Glomerular visceral epithelial cell (primary cell): ENCODE measurements at regions not wholly inside any gene's neighbourhood (a gene's known extent, or its start where the extent isn't known, plus 50 kb on each side); places are given as distances from the start of the nearest gene placed in this dataset.
A peak's percentile ranks its signal among the peaks of the same experiment; 100 is the strongest.

Source experiments
- DNase-seq: peaks from one replicate; pipeline ENCODE4 v3.0.0-alpha.2; 2016; ENCODE audit errors: extremely low spot score

DNA sequence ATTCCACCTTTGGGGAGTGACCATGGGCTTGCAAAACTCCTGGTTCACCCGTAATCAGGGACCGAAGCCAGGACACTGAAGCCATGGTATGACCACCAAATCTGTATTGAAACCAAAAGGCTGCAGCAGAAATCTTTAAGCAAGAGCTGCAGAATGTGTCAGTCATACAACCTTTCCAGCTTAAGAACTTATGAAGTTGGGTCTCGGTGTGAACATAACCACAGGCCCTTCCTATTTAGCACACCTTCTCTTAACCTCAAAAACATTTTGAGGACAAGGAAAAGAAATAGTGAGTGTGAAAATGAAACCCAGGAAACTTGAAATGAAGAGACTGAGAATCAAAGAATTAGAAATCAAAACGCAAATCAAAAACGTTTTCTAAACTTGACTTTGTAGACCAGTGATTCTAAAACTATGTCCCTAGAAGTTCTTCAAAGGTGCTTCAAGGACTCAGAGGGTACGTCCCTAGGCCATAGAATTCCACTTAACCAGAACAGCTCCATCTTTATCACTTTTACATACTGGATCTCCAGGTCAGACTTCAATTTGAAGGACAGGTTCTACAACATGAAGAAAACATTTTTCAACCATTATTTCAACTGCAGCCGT, 231.6 kb upstream of the GRIP1 start:
- DNase-seq: no peak

DNA sequence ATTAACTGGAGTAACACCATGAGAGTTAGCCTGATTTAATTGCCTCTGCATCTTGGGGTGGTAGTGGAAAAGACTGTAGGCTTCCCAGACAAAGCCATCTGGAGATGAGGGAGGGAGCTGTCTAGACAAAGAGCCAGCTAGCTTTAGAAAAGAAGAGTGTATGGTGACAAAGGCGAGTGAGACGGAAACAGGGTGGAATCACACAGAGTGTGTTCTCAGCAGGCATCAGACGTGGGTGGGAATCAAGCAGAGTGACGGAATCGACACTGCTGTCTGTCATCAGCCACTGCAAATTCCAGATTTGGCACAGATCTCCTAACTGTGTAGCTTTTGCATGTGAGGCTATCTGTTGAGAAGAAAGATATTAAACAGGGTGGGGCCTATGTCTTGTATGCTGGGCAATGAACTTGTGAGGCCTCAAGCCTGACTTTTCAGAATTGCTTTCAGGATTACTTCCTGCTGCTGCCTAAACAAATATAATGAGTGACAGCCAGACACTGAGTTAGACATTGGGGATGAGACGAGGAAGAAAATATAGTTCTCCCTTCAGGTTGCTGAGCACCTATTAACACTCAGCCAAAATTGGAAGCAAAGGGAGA, 236.5 kb upstream of the GRIP1 start:
- DNase-seq: no peak

DNA sequence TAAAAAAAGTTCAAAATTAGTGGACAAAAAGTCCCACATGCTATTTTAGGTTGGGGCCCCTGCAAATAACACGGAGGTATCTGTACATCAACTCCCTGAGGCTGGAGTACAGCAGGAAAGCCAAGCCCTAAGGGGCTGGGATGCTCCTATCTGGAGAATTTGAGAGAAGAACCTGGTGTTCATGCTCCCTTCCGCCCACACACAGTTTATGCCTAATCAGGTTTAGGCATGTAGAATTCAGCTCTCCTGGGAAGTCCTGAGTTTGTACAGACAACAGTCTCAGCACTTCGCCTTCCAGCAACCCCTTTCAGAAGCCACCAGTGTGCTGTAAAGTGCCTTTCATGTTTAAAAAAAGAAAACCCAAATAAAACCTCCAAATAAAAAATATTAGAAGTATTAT, 237.3 kb upstream of the GRIP1 start:
- DNase-seq: no peak

DNA sequence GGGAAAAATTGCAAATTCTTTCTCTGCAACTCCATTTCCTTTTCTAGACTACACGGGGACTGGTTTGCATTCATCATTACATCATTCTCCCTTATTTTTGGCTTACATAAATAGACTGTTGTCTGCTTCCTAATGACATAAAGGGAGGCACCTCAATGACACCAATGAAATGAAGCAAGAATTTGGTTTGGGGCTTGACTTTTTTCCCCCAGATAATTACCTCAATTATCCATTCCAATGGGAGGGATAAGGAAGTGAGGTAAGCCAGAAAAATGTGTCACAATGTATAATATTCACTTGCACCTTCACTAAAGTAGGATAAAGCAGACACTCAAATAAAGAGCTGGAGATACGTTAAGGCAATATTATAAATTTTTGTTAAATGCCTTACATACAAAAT, 240.6 kb upstream of the GRIP1 start:
- DNase-seq: no peak

DNA sequence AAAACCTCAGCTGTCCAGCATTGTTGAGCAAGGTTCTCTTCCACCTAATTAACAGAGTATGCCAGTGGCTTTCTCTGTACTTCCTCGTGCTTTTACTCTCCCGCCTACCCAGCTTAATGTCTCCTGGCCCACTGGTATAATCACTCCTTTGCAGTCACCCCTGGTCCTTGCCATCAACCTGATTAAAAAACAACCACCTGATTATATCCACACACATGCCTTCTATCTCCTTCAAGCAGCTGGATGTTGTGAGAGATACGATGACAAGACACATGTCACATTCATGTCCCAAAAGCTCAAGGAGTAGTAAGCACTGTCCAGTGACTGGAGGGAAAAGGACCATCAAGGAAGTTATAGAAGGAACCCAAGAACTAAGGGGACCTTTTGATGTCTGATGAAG, 241.3 kb upstream of the GRIP1 start:
- DNase-seq: no peak

DNA sequence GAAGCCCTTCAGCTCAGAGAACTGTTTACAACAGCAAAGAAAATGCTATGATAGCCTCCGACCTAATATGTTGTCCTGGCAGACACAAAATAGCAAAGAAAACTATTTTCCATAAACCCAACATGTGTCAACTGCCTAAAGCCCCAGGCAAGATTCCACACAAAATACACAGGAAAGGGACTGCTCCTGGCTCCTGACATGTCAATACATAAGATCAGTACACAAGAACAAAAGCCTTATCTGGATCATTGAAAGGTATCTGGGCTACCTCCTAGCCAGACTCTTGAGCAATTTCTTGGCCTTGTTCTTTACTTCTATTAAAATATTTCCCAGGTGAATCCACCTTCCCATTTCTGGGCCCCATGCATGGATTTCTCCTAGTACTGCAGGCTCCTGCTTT, 242.3 kb upstream of the GRIP1 start:
- DNase-seq: no peak

DNA sequence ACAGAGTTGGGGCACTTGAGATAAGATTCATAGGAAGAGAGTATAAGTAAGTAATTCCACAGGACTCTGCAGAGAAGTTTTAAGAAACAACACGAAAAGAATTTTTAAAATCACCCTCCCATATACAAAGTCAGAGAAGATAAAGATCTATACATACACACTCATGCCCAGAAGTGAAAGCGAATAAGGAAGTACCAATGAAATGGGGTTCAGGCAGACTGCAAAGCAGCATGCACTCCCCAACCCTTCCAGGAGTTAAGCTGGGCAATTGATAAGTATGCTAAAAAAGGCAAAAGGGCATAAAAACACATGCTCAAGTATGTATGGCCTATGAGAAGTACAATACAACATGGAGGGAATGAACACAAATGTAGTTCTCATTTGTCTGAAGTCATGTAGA, 246.2 kb upstream of the GRIP1 start:
- DNase-seq: no peak

DNA sequence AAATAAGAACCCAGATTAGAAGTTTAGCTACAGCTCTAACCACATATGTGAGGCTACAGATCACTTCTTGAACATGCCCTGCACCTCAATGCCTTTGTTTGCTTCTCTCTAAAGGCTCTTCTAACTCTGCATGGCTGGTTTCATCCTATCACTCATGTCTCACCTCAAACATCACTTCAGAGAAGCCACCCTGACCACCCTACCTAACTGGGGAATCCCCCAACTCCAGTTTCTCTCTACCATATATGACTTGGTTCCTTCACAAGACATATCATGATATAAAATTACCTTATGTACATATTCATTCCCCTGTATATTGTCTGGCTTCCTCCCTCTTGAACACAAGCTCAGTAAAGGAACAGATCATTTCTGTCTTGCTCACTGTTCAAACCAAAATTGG, 250.2 kb upstream of the GRIP1 start:
- DNase-seq: no peak

DNA sequence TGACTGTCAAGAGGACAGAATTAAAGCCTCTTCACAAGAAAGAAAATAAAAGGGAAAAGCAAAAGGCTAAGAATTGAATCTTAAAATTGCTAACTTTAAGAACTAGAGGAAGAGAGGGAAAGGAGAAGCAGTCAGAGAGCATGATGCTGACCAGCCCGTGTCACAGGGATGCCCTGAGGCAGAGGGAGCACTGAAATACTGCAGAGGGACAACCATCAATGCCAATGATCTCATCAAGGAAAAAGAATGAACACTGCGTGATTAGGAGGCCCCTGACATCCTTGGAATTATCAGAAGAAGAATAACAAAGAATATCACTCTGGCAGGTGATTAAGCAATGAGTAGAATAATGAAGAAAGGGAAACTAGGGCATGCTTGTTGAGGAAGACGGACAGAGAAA, 252.2 kb upstream of the GRIP1 start:
- no peak for DNase-seq

DNA sequence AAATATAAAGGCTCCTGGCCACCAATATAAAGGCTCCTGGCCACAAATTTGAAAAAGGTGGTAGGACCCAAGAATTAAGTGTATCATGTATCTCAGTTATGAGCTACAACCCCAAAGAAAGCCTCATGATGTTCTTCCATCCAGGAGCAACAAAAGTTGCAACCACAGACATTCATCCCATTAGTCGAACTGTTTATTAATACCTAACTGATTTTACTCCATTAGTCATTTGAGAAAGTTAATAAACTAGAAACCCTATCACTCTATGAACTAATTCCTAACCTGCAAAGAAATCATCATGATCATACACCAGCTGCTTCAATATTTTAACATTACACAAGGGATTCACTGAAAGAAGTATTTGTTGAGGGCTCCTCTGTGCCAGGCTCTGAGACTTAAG, 253.2 kb upstream of the GRIP1 start:
- no peak for DNase-seq

DNA sequence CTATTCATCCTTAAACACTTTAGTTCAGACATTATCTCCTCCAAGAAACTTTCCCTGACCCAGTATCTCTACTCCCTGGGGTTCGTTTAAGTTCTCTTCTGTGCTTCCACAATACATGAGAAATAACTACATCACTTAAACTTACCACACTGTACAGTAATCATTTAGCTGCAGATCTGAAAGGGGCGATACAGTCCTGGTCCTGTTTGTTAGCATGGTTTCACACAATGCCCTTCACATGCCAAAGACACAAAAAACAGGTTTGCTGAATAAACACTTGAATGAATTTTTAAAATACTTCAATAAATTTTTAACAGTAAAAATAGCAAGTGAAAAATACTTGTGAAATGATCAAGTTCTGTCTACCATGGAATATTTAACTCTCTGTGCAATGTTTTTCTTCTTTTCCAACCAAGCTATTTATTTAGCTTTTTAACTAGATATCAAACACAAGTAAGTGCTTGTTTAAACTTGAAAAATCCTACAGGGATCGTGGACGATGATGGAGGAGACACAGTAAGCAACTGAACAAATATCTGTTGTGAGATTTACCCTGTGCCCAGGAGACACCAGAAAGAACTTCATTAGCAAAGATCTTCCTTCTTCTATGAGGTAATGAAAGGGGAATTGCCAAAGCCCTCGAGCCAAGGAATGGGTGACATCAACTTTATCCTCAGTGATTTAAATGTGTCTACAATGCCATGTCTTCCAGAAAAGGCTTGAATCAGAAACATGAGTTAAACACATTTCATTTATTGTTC, 255.6 kb upstream of the GRIP1 start:
- no peak for DNase-seq

DNA sequence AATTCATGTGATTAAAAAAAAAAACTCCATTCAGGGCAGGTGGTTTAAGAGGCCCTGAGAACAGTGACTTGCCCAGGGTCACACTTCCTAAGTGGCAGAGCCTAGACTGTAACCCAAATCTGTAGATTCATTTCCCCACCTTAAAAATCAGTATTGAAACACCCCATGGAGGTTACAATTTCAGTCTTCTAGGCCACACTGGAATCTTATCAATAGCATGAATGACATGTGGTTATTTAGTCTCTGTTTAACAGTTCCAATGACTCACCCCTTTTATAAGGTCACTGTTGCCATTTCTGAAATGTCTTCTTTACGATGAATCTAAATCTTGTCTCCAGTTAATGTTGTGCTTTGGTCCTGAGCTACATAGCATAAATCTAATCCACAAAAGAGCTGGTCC, 262.3 kb upstream of the GRIP1 start:
- no peak for DNase-seq

DNA sequence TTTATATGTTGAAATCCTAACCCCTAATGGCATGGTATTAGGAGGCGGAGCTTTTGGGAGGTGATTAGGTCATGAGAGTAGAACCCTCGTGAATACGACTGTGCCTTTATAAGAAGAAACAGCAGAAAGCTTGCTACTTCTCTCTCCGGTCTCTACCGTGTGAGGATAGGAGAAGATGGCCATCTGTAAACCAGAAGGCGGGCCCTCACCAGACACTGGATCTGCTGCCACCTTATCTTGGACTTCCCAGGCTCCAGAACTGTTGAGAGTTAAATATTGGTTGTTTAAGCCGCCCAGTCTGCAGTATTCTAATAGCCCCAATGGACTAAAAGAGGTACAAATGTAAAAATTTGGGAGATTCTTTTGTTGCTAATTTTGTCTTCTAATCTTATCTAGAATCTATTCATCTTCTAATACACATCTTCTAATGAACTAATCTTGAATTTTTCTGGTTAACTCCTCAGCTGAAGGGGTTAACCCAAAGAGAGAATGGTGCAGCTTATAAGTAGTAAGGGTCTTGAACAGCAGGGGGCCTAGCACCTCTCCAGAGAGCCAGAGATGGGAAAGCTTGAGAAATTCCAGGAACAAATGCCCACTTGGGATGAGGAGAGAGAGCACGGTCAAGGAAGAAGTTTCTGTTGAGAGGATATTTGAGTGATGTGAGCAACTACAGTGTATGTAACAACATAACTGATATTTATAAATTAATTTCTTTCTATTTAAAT, 264.0 kb upstream of the GRIP1 start:
- DNase-seq: no peak

DNA sequence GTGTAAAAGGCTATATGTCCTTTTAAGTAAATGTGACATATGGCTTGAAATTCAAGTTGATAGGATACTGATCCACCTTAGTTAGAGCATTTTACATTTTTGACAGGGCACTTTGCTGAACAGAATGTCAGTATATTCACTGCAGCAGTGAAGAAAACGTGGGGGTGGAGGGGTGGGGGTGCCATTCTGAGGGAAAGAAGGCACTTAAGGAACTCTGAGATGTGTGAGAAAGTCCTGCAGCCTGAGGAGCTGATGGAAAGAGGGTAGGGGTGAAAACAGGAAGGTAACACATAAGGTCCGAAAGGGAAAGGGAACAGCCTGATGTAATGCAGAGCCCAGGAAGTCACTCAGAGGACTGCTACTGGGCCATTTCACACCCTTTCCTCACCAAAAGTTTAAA, 265.5 kb upstream of the GRIP1 start:
- DNase-seq: no peak

DNA sequence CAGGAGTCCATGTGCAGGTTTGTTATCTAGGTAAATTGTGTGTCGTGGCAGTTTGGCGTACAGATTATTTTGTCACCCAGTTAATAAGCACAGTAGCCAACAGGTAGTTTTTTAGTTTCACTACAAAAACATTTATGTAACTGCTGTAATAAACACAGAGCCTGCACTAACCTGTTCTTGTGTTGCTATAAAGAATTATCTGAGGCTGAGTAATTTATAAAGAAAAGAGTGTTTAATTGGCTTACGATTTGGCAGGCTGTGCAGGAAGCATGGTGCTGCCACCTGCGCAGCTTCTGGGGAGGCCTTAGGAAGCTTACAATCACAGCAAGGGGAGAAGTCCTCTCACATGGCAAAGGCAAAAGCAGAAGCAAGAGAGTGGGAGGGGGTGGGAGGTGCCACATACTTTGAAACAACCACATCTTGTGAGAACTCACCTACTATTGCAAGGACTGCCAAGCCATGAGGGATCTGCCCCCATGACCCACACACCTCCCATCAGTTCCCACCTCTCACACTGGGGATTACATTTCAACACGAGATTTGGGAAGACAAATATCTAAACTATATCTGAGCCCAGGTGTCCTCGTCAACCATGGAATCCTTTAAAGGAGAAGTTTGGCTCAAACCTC, 266.4 kb upstream of the GRIP1 start:
- DNase-seq: no peak

DNA sequence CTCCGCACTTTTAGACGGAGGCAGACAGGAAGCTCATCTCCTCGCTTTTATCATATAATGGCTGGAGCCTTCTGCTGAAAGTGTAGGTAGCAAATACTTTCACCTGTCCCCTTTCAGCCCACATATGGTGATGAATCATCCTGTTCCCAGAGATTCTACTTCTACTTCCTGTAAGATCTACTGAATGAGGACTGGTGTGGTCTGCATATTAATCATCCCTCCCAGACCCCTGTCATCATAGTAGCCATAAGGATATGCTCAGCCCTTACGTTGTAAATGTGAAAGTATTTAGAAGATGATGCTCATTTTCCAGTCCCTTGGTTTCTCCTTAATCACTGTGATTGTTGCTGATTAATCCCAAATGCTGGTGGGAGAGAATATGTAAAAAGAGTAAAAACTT, 268.2 kb upstream of the GRIP1 start:
- peak; percentile 13 for DNase-seq

DNA sequence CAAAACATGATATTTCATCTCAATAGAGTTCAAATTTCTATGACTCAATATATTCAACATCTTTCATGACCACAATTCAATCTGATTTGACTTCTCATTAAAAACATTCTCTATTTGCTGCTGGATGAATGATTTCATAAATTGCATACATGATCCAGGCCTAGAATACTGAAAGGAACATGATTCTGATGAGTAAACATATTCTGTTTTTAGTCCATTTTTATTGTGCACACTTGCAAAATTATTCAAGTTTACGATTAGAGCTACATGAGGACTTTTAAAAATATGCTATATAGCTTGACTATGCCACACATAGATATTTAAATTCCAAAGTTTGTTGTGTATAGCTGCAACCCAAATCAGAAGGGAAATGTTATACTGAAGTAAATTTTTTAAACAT, 273.8 kb upstream of the GRIP1 start:
- DNase-seq: no peak

DNA sequence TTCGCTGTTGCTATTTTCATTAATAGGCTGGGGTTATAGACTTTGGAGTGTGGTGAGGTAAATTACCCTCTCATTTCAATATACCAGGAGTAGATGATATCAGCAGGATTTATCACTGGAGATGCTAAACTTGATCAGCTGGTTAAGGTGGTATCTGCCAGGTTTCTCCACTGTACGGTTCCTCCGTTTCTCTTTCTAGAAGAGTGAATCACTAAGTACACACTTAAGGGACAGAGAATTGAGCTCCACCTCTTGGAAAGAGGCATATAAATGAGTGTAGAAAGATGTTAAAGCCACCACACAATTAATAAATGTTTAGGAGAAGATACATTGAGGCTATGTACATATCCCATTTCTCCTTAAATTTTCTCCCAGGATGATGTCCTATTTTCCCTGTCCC, 277.4 kb upstream of the GRIP1 start:
- DNase-seq: no peak

DNA sequence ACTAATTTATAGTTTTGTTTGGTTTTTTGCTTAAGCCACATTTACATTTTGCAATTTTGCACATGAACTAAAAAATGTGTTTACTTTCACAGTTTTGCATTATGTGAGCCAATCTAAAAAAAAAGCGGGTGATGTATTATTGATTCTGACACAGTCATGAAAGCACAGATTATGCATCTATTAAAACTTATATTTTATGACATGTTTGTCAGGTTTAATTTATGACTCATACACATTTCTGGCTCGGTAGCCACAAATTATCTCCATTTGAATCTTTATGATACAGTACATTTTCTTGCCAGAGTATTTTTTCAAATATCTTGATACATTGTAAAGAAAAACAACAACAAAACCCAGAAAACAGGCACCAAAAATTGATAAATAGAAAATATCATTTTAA, 280.4 kb upstream of the GRIP1 start:
- no peak for DNase-seq

DNA sequence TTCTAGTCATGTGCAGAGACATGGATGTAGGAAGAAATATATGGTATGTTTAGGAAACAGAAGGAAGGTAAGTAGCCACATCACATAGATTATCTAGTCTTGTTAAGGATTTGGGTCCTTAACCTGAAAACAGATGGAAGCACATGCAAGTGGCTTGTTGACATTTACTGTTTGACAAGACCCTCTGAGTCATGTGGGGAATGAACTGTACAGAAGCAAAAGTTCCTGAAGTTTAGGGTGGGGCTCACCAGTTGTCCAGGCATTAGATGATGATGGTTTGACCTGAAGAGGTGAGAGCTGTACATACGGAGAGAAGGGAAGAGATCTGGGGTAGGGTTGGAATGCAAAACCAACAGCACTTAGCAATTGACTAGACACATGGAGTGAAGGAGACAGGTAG, 281.1 kb upstream of the GRIP1 start:
- DNase-seq: no peak

DNA sequence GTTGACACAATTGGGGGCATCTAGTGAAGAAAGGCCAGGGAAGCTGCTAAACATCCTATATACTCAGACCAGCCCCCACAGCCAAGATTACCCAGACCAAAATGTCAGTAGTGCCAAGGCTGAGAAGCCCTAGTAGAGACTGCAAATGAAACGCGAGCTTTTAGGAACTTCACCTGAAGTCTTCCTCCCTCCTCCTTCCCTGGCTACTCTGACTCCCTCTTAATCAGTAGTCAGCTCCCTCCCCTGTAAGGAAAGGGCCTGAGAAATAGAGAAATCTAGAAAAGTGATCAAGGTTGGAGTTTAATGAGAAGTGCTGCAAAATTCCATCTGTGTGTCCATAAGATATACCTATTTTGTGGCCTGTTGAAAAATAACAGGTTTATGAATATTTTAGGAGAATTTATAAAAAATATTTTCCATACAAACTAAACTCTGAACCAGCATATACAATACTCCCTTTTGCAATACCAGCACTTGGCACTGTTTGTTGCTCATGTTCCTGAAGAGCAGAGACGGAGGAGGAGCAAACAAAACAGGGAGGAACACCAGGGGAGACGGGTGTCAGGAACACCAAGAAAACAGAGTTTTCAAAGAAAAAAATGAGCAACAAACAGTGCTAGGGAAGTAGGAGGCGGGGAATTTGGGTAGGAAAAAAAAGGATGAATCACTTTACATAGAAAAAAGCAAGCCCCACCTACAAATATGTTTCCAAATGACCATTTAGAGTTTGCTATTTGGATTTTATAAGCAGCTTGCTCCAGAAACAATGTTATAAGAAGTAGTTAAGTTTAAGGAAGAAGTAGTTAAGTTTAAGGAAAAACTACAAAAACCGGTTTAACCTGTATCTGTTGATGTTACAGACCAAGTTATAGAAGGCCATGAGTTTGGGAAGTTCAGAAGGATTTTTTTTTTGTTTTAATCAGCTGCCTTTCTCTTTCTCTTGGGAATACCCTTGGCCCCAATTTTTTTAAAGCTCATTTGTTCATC, 282.1 kb upstream of the GRIP1 start:
- no peak for DNase-seq
